ENCODE measurements at regions not wholly inside any gene's neighbourhood (a gene's known extent, or its start where the extent isn't known, plus 50 kb on each side); places are given as distances from the start of the nearest gene placed in this dataset.
"Not testable (repeated sequence)": the region's sequence is repeated elsewhere in the genome, so short reads cannot be mapped to it uniquely, and the experiment has no call there.

DNA sequence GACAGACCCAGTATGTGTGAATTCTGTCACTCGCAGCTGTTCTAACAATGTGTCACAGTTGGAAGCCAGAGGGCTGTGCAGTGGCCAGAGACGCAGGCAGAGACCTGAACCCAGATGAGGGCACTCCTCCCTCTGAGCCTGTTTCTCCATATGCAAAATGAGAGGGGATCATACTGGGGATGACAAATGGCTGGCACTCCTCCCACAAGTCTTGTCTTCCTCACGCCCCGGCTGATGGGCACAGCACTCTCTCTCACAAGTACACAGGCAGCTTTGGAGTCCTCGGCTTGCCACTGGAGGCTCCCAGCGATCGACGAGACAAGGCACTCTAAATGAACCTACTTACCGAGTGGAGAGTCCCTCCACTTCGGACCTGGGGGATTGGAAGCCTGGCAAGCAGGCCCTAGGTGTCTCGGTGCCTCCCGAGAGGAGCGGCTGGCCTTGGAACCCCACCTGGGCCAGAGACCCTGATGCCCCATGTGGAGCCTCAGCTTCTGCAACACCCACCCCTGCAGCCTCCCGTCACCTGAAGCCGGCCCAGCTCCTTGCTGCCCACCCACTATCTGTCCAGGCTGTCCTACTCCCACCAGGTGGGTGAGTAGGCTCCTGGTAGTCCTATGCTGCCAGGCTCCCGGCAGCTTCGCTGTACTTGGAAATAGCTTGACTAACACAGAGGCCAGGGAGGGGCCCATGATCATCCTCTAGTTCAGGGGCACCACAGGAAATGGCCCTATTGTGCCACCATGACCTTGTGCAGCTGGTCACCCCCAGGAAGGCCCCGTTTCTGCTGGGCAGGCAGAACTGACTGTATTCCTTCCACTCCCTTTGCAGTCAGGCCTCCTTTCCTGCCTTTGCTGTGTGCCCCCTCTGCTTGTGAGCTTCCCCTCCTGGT, 65.0 kb upstream of the IQSEC1 start:
- Histone ChIP-seq H3K9me2 (ENCODE audit: insufficient read depth) (no peaks in the 10 kb centered on the region), H3K36me3 (ENCODE audit: low read depth) (no peaks in the 10 kb centered on the region), H3F3A (ENCODE audit: insufficient read depth) (no peaks in the 10 kb centered on the region), H3K9me3 (ENCODE audit: low read depth) (no peaks in the 10 kb centered on the region), H3K4me2 (ENCODE audit: unreplicated experiment) (no peak overlapping the region), H3K4me3 (no peak overlapping the region), H3K4me1 (ENCODE audit: insufficient read depth) (no peaks in the 10 kb centered on the region), H3K27me3 (replicated peaks; ENCODE audit: insufficient read depth) (peaks cover 8% of the 10 kb centered on the region), H3K27ac (no peak overlapping the region), H4K20me1 (ENCODE audit: insufficient read depth) (no peaks in the 10 kb centered on the region), H3K79me2 (ENCODE audit: insufficient read depth) (no peaks in the 10 kb centered on the region), H3K9ac (no peak overlapping the region), H2AFZ (no peak overlapping the region)
- DNase-seq: no peak
- in situ Hi-C loops (cut with MboI): no loop called here
- 30 to 33% methylated on average over 17 to 18 of the region's 18 CpGs for WGBS, 2 experiments (ENCODE audit: low coverage in 1 of 2, low lambda C conversion rate in 2 of 2, missing lambda C conversion rate in 2 of 2)
- TF ChIP-seq EZH2phosphoT487 (IDR thresholded peaks at IDR 0.05; ENCODE audit: insufficient read depth, low read depth) (no peak), EZH2 (IDR thresholded peaks at IDR 0.05; ENCODE audit: insufficient read depth, poor library complexity, severe bottlenecking) (no peak)

DNA sequence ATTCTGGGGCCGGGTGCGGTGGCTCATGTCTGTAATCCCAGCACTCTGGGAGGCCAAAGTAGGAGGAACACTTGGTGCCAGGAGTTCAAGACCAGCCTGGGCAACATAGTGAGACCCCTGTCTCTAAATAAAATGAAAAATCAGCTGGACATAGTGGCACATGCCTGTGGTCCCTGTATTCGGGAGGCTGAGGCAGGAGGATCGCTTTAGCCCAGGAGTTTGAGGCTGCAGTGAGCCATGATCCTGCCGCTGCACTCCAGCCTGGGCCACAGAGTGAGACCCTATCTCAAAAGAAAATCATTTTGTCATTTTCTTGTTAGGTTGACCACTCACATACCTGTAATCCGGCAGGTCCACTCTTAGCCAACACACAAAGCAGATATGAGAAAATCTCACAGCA, 63.6 kb upstream of the IQSEC1 start:
- H3K9me2 ChIP-seq (ENCODE audit: insufficient read depth); H3K79me2 ChIP-seq (ENCODE audit: insufficient read depth); H3K27ac ChIP-seq; H2AFZ ChIP-seq; H3K9ac ChIP-seq; H3K4me1 ChIP-seq (ENCODE audit: insufficient read depth); DNase-seq; H4K20me1 ChIP-seq (ENCODE audit: insufficient read depth); H3K36me3 ChIP-seq (ENCODE audit: low read depth); H3K4me3 ChIP-seq; in situ Hi-C loops (cut with MboI); H3F3A ChIP-seq (ENCODE audit: insufficient read depth); H3K9me3 ChIP-seq (ENCODE audit: low read depth); H3K4me2 ChIP-seq (ENCODE audit: unreplicated experiment): not testable (repeated sequence)
- peaks cover 20% of the 10 kb centered on the region for H3K27me3 ChIP-seq (replicated peaks; ENCODE audit: insufficient read depth)
- WGBS, 2 experiments (ENCODE audit: low coverage in 1 of 2, low lambda C conversion rate in 2 of 2, missing lambda C conversion rate in 2 of 2): 59 to 60% methylated on average over 6 of the region's 6 CpGs

GRCh38 chr3:13136426-13136825, 63.2 kb upstream of the IQSEC1 start:
- Histone ChIP-seq H2AFZ (no peak overlapping the region), H3K9me2 (ENCODE audit: insufficient read depth) (no peaks in the 10 kb centered on the region), H4K20me1 (ENCODE audit: insufficient read depth) (no peaks in the 10 kb centered on the region), H3K4me1 (ENCODE audit: insufficient read depth) (no peaks in the 10 kb centered on the region), H3F3A (ENCODE audit: insufficient read depth) (no peaks in the 10 kb centered on the region), H3K9me3 (ENCODE audit: low read depth) (no peaks in the 10 kb centered on the region), H3K4me2 (ENCODE audit: unreplicated experiment) (no peak overlapping the region), H3K4me3 (no peak overlapping the region), H3K79me2 (ENCODE audit: insufficient read depth) (no peaks in the 10 kb centered on the region), H3K27ac (no peak overlapping the region), H3K9ac (no peak overlapping the region), H3K36me3 (ENCODE audit: low read depth) (no peaks in the 10 kb centered on the region), H3K27me3 (replicated peaks; ENCODE audit: insufficient read depth) (peaks cover 23% of the 10 kb centered on the region)
- no peak for DNase-seq
- WGBS, 2 experiments (ENCODE audit: low coverage in 1 of 2, low lambda C conversion rate in 2 of 2, missing lambda C conversion rate in 2 of 2): 49 to 64% methylated on average over 11 of the region's 11 CpGs
- TF ChIP-seq EZH2phosphoT487 (IDR thresholded peaks at IDR 0.05; ENCODE audit: insufficient read depth, low read depth) (no peak), EZH2 (IDR thresholded peaks at IDR 0.05; ENCODE audit: insufficient read depth, poor library complexity, severe bottlenecking) (no peak)
- in situ Hi-C loops (cut with MboI): no loop called here

- Histone ChIP-seq H3K9ac (no peak overlapping the region), H3K4me3 (no peak overlapping the region), H3F3A (ENCODE audit: insufficient read depth) (no peaks in the 10 kb centered on the region), H4K20me1 (ENCODE audit: insufficient read depth) (no peaks in the 10 kb centered on the region), H3K27me3 (replicated peaks; ENCODE audit: insufficient read depth) (peaks cover 23% of the 10 kb centered on the region), H3K27ac (no peak overlapping the region), H2AFZ (no peak overlapping the region), H3K79me2 (ENCODE audit: insufficient read depth) (no peaks in the 10 kb centered on the region), H3K4me2 (ENCODE audit: unreplicated experiment) (no peak overlapping the region), H3K9me2 (ENCODE audit: insufficient read depth) (no peaks in the 10 kb centered on the region), H3K4me1 (ENCODE audit: insufficient read depth) (no peaks in the 10 kb centered on the region), H3K36me3 (ENCODE audit: low read depth) (no peaks in the 10 kb centered on the region), H3K9me3 (ENCODE audit: low read depth) (no peaks in the 10 kb centered on the region)
- TF ChIP-seq EZH2phosphoT487 (IDR thresholded peaks at IDR 0.05; ENCODE audit: insufficient read depth, low read depth) (no peak), EZH2 (IDR thresholded peaks at IDR 0.05; ENCODE audit: insufficient read depth, poor library complexity, severe bottlenecking) (no peak)
- DNase-seq: no peak
- WGBS, 2 experiments (ENCODE audit: low coverage in 1 of 2, low lambda C conversion rate in 2 of 2, missing lambda C conversion rate in 2 of 2): 46 to 50% methylated on average over 17 to 19 of the region's 19 CpGs
- in situ Hi-C loops (cut with MboI): no loop called here
These were observed 62.6 kb upstream of the IQSEC1 start for GRCh38 chr3:13135811-13136321.
